HCT116 (cell line): ENCODE measurements at regions not wholly inside any gene's neighbourhood (a gene's known extent, or its start where the extent isn't known, plus 50 kb on each side); places are given as distances from the start of the nearest gene placed in this dataset.

Source experiments
- ATAC-seq: fragments of 200-7000 bp; cut with Tn5 transposase; 2 replicates; pipeline ENCODE4 v1.9.1; 2020; ENCODE audit warnings: mild to moderate bottlenecking, moderate library complexity
- BruUV-seq: library from RNA; stranded (reverse); fragments of 400-500 nt; replicated peaks from 2 replicates; lab custom pipeline; 2021; lab: Mats Ljungman, UMichigan
- CTCF ChIA-PET: fragments of 300-600 bp; sonication (Branson Sonifier 250); formaldehyde crosslinking; loops from one replicate; lab custom pipeline; 2021; ENCODE audit warnings: antibody characterized with exemption; lab: Charles Lee
- POLR2A ChIA-PET: fragments of 300-600, 350-600 bp; sonication (Branson Sonifier 250); formaldehyde crosslinking; loops from one replicate; lab custom pipeline; 2021; ENCODE audit warnings: antibody characterized with exemption; lab: Charles Lee
- RAD21 ChIA-PET, 2 experiments: fragments of 300-600 bp; sonication (Branson Sonifier 250); formaldehyde crosslinking; loops; one replicate each; lab custom pipeline; 2023; ENCODE audit warnings: low total read pairs in 2 of 2; ENCODE audit not compliant: uncharacterized antibody in 2 of 2, unreplicated experiment in 2 of 2, low non-redundant PET in 1 of 2; lab: Charles Lee
- DNase-seq: peaks from one replicate; pipeline ENCODE4 v3.0.0-alpha.2; 2010; ENCODE audit warnings: low read depth, low spot score
- H2AFZ ChIP-seq: fragments of 200-600 bp; shearing (Covaris generic), sonication (generic); 2 replicates; pipeline ENCODE4 v1.6.1; 2017; ENCODE audit warnings: low read depth, mixed run types, mixed read lengths, antibody characterized with exemption, low read length; ENCODE audit not compliant: poor library complexity, severe bottlenecking
- H3K27ac ChIP-seq: 2 replicates; pipeline ENCODE4 v1.5.1; 2012; ENCODE audit warnings: low read depth, low read length
- H3K27me3 ChIP-seq: fragments of 200-600 bp; sonication (generic); 2 replicates; pipeline ENCODE4 v1.6.1; 2016; ENCODE audit warnings: mixed run types, low read length, mixed read lengths; ENCODE audit not compliant: insufficient read depth
- H3K36me3 ChIP-seq, 2 experiments: fragments of 200-500 bp in 1 of 2; fragments of 200-600 bp in 1 of 2; sonication (Bioruptor generic) in 1 of 2; sonication (generic) in 1 of 2; 2 replicates each; pipeline versions ENCODE4 v1.5.1 to v1.6.1; 2014 to 2016; ENCODE audit warnings: low read length in 2 of 2, inconsistent platforms in 1 of 2, mixed read lengths in 1 of 2, mixed run types in 1 of 2; ENCODE audit not compliant: insufficient read depth in 2 of 2, control insufficient read depth in 1 of 2
- H3K4me1 ChIP-seq, 2 experiments: fragments of 200-600 bp in 1 of 2; sonication (generic) in 1 of 2; 2 replicates each; pipeline versions ENCODE4 v1.5.1 to v1.6.1; 2012 to 2017; ENCODE audit warnings: low read length in 2 of 2, inconsistent platforms in 1 of 2, mild to moderate bottlenecking in 1 of 2, mixed read lengths in 1 of 2, mixed run types in 1 of 2, moderate library complexity in 1 of 2; ENCODE audit not compliant: insufficient read depth in 2 of 2, control insufficient read depth in 1 of 2
- H3K4me2 ChIP-seq: fragments of 200-600 bp; sonication (generic); 2 replicates; pipeline ENCODE4 v1.6.1; 2017; ENCODE audit warnings: mixed run types, low read length, mixed read lengths
- H3K4me3 ChIP-seq, 2 experiments: fragments of 200-600 bp in 1 of 2; sonication (generic) in 1 of 2; replicated peaks in 1 of 2; 2 replicates each; pipeline ENCODE4 v1.5.1; 2011 to 2016; ENCODE audit warnings: low read length in 2 of 2, control low read depth in 1 of 2, low read depth in 1 of 2, mild to moderate bottlenecking in 1 of 2, mixed read lengths in 1 of 2, mixed run types in 1 of 2
- H3K79me2 ChIP-seq: fragments of 200-600 bp; sonication (generic); 2 replicates; pipeline ENCODE4 v1.6.1; 2017; ENCODE audit warnings: mild to moderate bottlenecking, mixed run types, low read length, moderate library complexity, mixed read lengths; ENCODE audit not compliant: insufficient read depth
- H3K9ac ChIP-seq: fragments of 200-600 bp; sonication (generic); 2 replicates; pipeline ENCODE4 v1.6.1; 2016; ENCODE audit warnings: low read length, mixed read lengths
- H3K9me2 ChIP-seq: fragments of 200-600 bp; sonication (generic), shearing (Covaris generic); 2 replicates; pipeline ENCODE4 v1.6.1; 2017; ENCODE audit warnings: mixed run types, mild to moderate bottlenecking, moderate library complexity; ENCODE audit not compliant: insufficient read depth
- H3K9me3 ChIP-seq, 2 experiments: fragments of 200-500 bp in 1 of 2; fragments of 200-600 bp in 1 of 2; sonication (Bioruptor generic) in 1 of 2; sonication (generic) in 1 of 2; 2 replicates each; pipeline ENCODE4 v1.6.1; 2014 to 2017; ENCODE audit warnings: low read length in 2 of 2, mixed read lengths in 2 of 2, inconsistent platforms in 1 of 2, low read depth in 1 of 2, mild to moderate bottlenecking in 1 of 2, mixed run types in 1 of 2, moderate library complexity in 1 of 2; ENCODE audit not compliant: control insufficient read depth in 1 of 2, insufficient read depth in 1 of 2
- H4K20me1 ChIP-seq: fragments of 200-600 bp; sonication (generic), shearing (Covaris generic); 2 replicates; pipeline ENCODE4 v1.6.1; 2017; ENCODE audit warnings: mixed run types, mild to moderate bottlenecking, moderate library complexity; ENCODE audit not compliant: insufficient read depth
- ATF3 ChIP-seq: IDR thresholded peaks from 2 replicates; pipeline ENCODE4 v1.6.1; 2012
- CBX3 ChIP-seq: IDR thresholded peaks from 2 replicates; pipeline ENCODE4 v1.6.1; 2012; ENCODE audit warnings: low read depth
- CEBPB ChIP-seq: IDR thresholded peaks from 2 replicates; pipeline ENCODE4 v1.6.1; 2012; ENCODE audit warnings: low read depth
- EGR1 ChIP-seq: IDR thresholded peaks from 2 replicates; pipeline ENCODE4 v1.6.1; 2012; ENCODE audit warnings: low read depth
- EZH2phosphoT487 ChIP-seq: fragments of 200-600 bp; IDR thresholded peaks from 2 replicates; pipeline ENCODE4 v1.6.1; 2018; ENCODE audit warnings: antibody characterized with exemption, borderline replicate concordance
- JUND ChIP-seq: IDR thresholded peaks from 2 replicates; pipeline ENCODE4 v1.6.1; 2012
- POLR2A ChIP-seq: IDR thresholded peaks from 2 replicates; pipeline ENCODE4 v1.7.0; 2011; ENCODE audit warnings: borderline replicate concordance; ENCODE audit not compliant: insufficient read depth, insufficient read length; ENCODE audit errors: extremely low read depth
- RAD21 ChIP-seq: IDR thresholded peaks from 2 replicates; pipeline ENCODE4 v1.6.1; 2012; ENCODE audit warnings: low read depth, mild to moderate bottlenecking
- SIN3A ChIP-seq: IDR thresholded peaks from 2 replicates; pipeline ENCODE4 v1.6.1; 2012; ENCODE audit warnings: low read depth
- SP1 ChIP-seq: IDR thresholded peaks from 2 replicates; pipeline ENCODE4 v1.6.1; 2012; ENCODE audit warnings: low read depth
- SRF ChIP-seq: IDR thresholded peaks from 2 replicates; pipeline ENCODE4 v1.6.1; 2012; ENCODE audit warnings: low read depth
- TCF7L2 ChIP-seq: IDR thresholded peaks from 2 replicates; pipeline ENCODE4 v1.7.0; 2011; ENCODE audit warnings: borderline replicate concordance, inconsistent platforms; ENCODE audit not compliant: insufficient read depth, insufficient read length; ENCODE audit errors: extremely low read depth
- YY1 ChIP-seq: IDR thresholded peaks from 2 replicates; pipeline ENCODE4 v1.6.1; 2011; ENCODE audit warnings: low read length, low read depth, moderate library complexity, mild to moderate bottlenecking; ENCODE audit not compliant: insufficient replicate concordance; ENCODE audit errors: extremely low read depth
- ZFX ChIP-seq: fragments of 450-650 bp; IDR thresholded peaks from 2 replicates; pipeline ENCODE4 v1.6.1; 2017
- ZNF274 ChIP-seq: fragments of 200-500 bp; sonication (Bioruptor generic); IDR thresholded peaks from 2 replicates; pipeline ENCODE4 v1.6.1; 2014; ENCODE audit warnings: mild to moderate bottlenecking, low read depth, low read length, inconsistent platforms
- intact Hi-C: fragments of 100-400 bp; cut with micrococcal nuclease; formaldehyde crosslinking; loops from 2 replicates; pipeline ENCODE4 v1.10.0; 2022
- TF ChIP-seq, protein P1 (sequence below): IDR thresholded peaks from 2 replicates; pipeline ENCODE4 v1.6.1; 2011; ENCODE audit warnings: mild to moderate bottlenecking, low read length, moderate library complexity; ENCODE audit not compliant: insufficient replicate concordance; ENCODE audit errors: extremely low read depth

DNA sequence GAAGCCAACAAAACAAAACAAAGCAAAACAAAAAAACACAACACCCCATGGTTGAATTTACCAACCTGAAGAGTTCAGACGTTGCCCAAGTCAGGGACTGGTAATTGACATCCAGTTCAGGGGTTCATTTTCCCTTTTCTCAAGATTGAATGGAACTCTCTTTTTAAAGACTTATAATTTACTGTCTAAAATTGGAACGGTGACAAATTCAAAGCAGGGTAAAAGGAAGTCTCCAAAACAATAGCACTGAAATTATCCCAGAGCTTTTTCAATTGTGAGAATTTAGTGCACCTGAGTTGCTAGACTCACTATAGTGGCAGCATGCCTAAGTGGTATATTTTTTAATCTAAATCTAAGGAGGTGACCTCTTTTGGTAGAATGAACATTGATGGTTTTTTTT lies 90.9 kb upstream of the PREP start (continued):
- TF ChIP-seq SRF (no peak), CEBPB (no peak), ZNF274 (no peak), POLR2A (no peak), RAD21 (no peak), TCF7L2 (no peak)

GRCh38 chr6:105492706-105493673 lies 90.1 kb upstream of the PREP start:
- Histone ChIP-seq H3K27ac (no peak overlapping the region), H2AFZ (no peak overlapping the region), H3K79me2 (no peaks in the 10 kb centered on the region), H3K36me3 (no peaks in the 10 kb centered on the region), H3K9me2 (no peaks in the 10 kb centered on the region), H3K9ac (no peak overlapping the region), H3K4me2 (no peak overlapping the region), H4K20me1 (no peaks in the 10 kb centered on the region), H3K27me3 (no peaks in the 10 kb centered on the region), H3K4me1 (no peaks in the 10 kb centered on the region), H3K4me3 (no peak overlapping the region), H3K9me3 (no peaks in the 10 kb centered on the region)
- DNase-seq (no peak), ATAC-seq (no peak)
- TF ChIP-seq ATF3: no peak
- ChIA-PET RAD21 (no interaction called here), POLR2A (interaction anchor here (0.7 kb wide), 2 partner anchors 426 to 593 kb away, joined by 3 read pairs; no protein-coding TSS in a partner anchor), CTCF (no interaction called here)
- intact Hi-C loops: no loop called here
- no TSS peak for BruUV-seq

- Histone ChIP-seq H3K36me3 (no peaks in the 10 kb centered on the region), H4K20me1 (no peaks in the 10 kb centered on the region), H3K79me2 (no peaks in the 10 kb centered on the region), H3K9ac (no peak overlapping the region), H3K9me3 (no peaks in the 10 kb centered on the region), H3K4me3 (no peak overlapping the region), H3K4me2 (no peak overlapping the region), H2AFZ (no peak overlapping the region), H3K27ac (no peak overlapping the region), H3K27me3 (no peaks in the 10 kb centered on the region), H3K9me2 (no peaks in the 10 kb centered on the region), H3K4me1 (no peaks in the 10 kb centered on the region)
- no peak for ATAC-seq
- ChIA-PET RAD21 (no interaction called here), POLR2A (no interaction called here), CTCF (interaction anchor here (0.8 kb wide), 1 partner anchor 734 kb away, joined by 4 read pairs; no protein-coding TSS in a partner anchor)
- DNase-seq: no peak
- no TSS peak for BruUV-seq
- intact Hi-C loops: no loop called here
- TF ChIP-seq SP1 (no peak), RAD21 (no peak), EGR1 (no peak), JUND (no peak), TCF7L2 (no peak), EZH2phosphoT487 (no peak), CBX3 (no peak), ZFX (no peak), SIN3A (no peak), YY1 (no peak), ATF3 (no peak)
- TF ChIP-seq, protein P1, sequence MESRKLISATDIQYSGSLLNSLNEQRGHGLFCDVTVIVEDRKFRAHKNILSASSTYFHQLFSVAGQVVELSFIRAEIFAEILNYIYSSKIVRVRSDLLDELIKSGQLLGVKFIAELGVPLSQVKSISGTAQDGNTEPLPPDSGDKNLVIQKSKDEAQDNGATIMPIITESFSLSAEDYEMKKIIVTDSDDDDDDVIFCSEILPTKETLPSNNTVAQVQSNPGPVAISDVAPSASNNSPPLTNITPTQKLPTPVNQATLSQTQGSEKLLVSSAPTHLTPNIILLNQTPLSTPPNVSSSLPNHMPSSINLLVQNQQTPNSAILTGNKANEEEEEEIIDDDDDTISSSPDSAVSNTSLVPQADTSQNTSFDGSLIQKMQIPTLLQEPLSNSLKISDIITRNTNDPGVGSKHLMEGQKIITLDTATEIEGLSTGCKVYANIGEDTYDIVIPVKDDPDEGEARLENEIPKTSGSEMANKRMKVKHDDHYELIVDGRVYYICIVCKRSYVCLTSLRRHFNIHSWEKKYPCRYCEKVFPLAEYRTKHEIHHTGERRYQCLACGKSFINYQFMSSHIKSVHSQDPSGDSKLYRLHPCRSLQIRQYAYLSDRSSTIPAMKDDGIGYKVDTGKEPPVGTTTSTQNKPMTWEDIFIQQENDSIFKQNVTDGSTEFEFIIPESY: no peak
Observed at GRCh38 chr6:105489216-105489530, 86.3 kb upstream of the PREP start.
